ENCODE measurements at regions not wholly inside any gene's neighbourhood (a gene's known extent, or its start where the extent isn't known, plus 50 kb on each side); places are given as distances from the start of the nearest gene placed in this dataset.

- ATAC-seq, result no peak
- no peak for TF ChIP-seq SNAI2 (CRISPR knock-in tag; IDR thresholded peaks at IDR 0.05)
- TF ChIP-seq BACH2 (CRISPR knock-in tag; IDR thresholded peaks at IDR 0.05; ENCODE audit: borderline replicate concordance), result no peak
- TF ChIP-seq GLIS3 (CRISPR knock-in tag; IDR thresholded peaks at IDR 0.05), result no peak
- TF ChIP-seq OSR1 (CRISPR knock-in tag; IDR thresholded peaks at IDR 0.05), result no peak
- no peak for TF ChIP-seq CSRNP3 (CRISPR knock-in tag; IDR thresholded peaks at IDR 0.05)
- no peak for TF ChIP-seq ZNF565 (CRISPR knock-in tag; conservative IDR thresholded peaks at IDR 0.05; ENCODE audit: low read depth)
These were observed 527.7 kb upstream of the WWC1 start for GRCh38 chr5:167763772-167764171.

GRCh38 chr5:167764641-167765289, 526.7 kb upstream of the WWC1 start:
- TF ChIP-seq BACH2 (CRISPR knock-in tag; IDR thresholded peaks at IDR 0.05; ENCODE audit: borderline replicate concordance), result no peak
- no peak for TF ChIP-seq PATZ1 (CRISPR knock-in tag; IDR thresholded peaks at IDR 0.05; ENCODE audit: borderline replicate concordance)
- no peak for TF ChIP-seq ZFP3 (CRISPR knock-in tag; IDR thresholded peaks at IDR 0.05)
- TF ChIP-seq ZFP30 (CRISPR knock-in tag; IDR thresholded peaks at IDR 0.05), result no peak
- TF ChIP-seq CSDC2 (CRISPR knock-in tag; IDR thresholded peaks at IDR 0.05), result no peak
- no peak for TF ChIP-seq CREB5 (CRISPR knock-in tag; IDR thresholded peaks at IDR 0.05; ENCODE audit: low read depth)
- TF ChIP-seq ZC3H10 (CRISPR knock-in tag; IDR thresholded peaks at IDR 0.05), result no peak
- no peak for TF ChIP-seq ZNF70 (CRISPR knock-in tag; IDR thresholded peaks at IDR 0.05)
- TF ChIP-seq CSRNP3 (CRISPR knock-in tag; IDR thresholded peaks at IDR 0.05), result no peak
- TF ChIP-seq RARB (CRISPR knock-in tag; IDR thresholded peaks at IDR 0.05), result no peak
- no peak for ATAC-seq

GRCh38 chr5:167765352-167765751, 526.1 kb upstream of the WWC1 start:
- no peak for TF ChIP-seq CREB5 (CRISPR knock-in tag; IDR thresholded peaks at IDR 0.05; ENCODE audit: low read depth)
- TF ChIP-seq RARB (CRISPR knock-in tag; IDR thresholded peaks at IDR 0.05), result no peak
- TF ChIP-seq BACH2 (CRISPR knock-in tag; IDR thresholded peaks at IDR 0.05; ENCODE audit: borderline replicate concordance), result no peak
- no peak for TF ChIP-seq ESRRG (CRISPR knock-in tag; IDR thresholded peaks at IDR 0.05)
- no peak for TF ChIP-seq PATZ1 (CRISPR knock-in tag; IDR thresholded peaks at IDR 0.05; ENCODE audit: borderline replicate concordance)
- no peak for TF ChIP-seq OSR1 (CRISPR knock-in tag; IDR thresholded peaks at IDR 0.05)
- no peak for TF ChIP-seq SNAI2 (CRISPR knock-in tag; IDR thresholded peaks at IDR 0.05)
- no peak for TF ChIP-seq PPARA (CRISPR knock-in tag; IDR thresholded peaks at IDR 0.05; ENCODE audit: borderline replicate concordance)
- no peak for TF ChIP-seq CSRNP3 (CRISPR knock-in tag; IDR thresholded peaks at IDR 0.05)
- no peak for TF ChIP-seq ISL1 (CRISPR knock-in tag; IDR thresholded peaks at IDR 0.05)
- TF ChIP-seq CSDC2 (CRISPR knock-in tag; IDR thresholded peaks at IDR 0.05), result no peak
- TF ChIP-seq ZC3H10 (CRISPR knock-in tag; IDR thresholded peaks at IDR 0.05), result no peak
- ATAC-seq, result no peak

Measured in SK-N-SH treated with all-trans-retinoic acid at 6 μM for 48 hours (cell line).